K562 (cell line): ENCODE measurements at regions not wholly inside any gene's neighbourhood (a gene's known extent, or its start where the extent isn't known, plus 50 kb on each side); places are given as distances from the start of the nearest gene placed in this dataset.

Experiments used
- ATAC-seq: fragments of 200-7000 bp; cut with Tn5 transposase; 3 replicates; pipeline ENCODE4 v1.9.1; 2020; ENCODE audit warnings: moderate library complexity
- BruUV-seq: library from RNA; stranded (reverse); fragments of 400-500 nt; replicated peaks from 2 replicates; lab custom pipeline; 2021; lab: Mats Ljungman, UMichigan
- CTCF ChIA-PET: fragments of 300-600 bp; formaldehyde crosslinking; extraction: SDS; loops from one replicate; lab custom pipeline; 2021; ENCODE audit warnings: low intra/inter-chr PET ratio; lab: Yijun Ruan, JAX
- POLR2A ChIA-PET: fragments of 300-600, 350-650 bp; sonication (Branson Sonifier 250); formaldehyde crosslinking; extraction: SDS; loops from one replicate; lab custom pipeline; 2021; ENCODE audit warnings: antibody characterized with exemption, inconsistent platforms; lab: Yijun Ruan, JAX
- DNase-seq, 4 experiments: peaks; one replicate each; pipeline versions ENCODE4 v3.0.0 to v3.0.0-alpha.2; 2011 to 2018; ENCODE audit warnings: low spot score in 3 of 4, mixed read lengths in 3 of 4; ENCODE audit errors: extremely low read depth in 1 of 4
- FAIRE-seq: peaks from 2 replicates; lab custom pipeline; 2011; peaks lifted over from hg19 to GRCh38; lab: Jason Lieb, UNC
- H2AFZ ChIP-seq: 2 replicates; pipeline ENCODE4 v1.6.0; 2011; ENCODE audit warnings: low read depth, low read length, control low read depth, inconsistent platforms
- H3K27ac ChIP-seq: fragments of 200-600 bp; 3 replicates; pipeline ENCODE4 v1.8.0; 2011; ENCODE audit warnings: low read depth, mild to moderate bottlenecking, control low read depth, inconsistent platforms, low read length, moderate library complexity, mixed read lengths; ENCODE audit errors: extremely low read depth
- H3K27me3 ChIP-seq, 2 experiments: fragments of 300-600 bp in 1 of 2; 2 replicates in 1 of 2; 3 replicates in 1 of 2; pipeline versions ENCODE4 v1.6.0 to v1.8.0; 2011; ENCODE audit warnings: inconsistent platforms in 2 of 2, low read length in 2 of 2, mild to moderate bottlenecking in 1 of 2, mixed read lengths in 1 of 2, moderate library complexity in 1 of 2; ENCODE audit not compliant: control insufficient read depth in 2 of 2, insufficient read depth in 2 of 2
- H3K36me3 ChIP-seq: fragments of 300-600 bp; 3 replicates; pipeline ENCODE4 v1.8.0; 2011; ENCODE audit warnings: mild to moderate bottlenecking, low read length, inconsistent platforms; ENCODE audit not compliant: control insufficient read depth, insufficient read depth
- H3K4me1 ChIP-seq, 2 experiments: fragments of 200-600 bp in 1 of 2; replicated peaks in 1 of 2; 2 replicates in 1 of 2; 3 replicates in 1 of 2; pipeline versions ENCODE4 v1.5.1 to v1.8.0; 2011; ENCODE audit warnings: inconsistent platforms in 2 of 2, low read length in 2 of 2, mild to moderate bottlenecking in 1 of 2, mixed read lengths in 1 of 2, moderate library complexity in 1 of 2; ENCODE audit not compliant: control insufficient read depth in 2 of 2, insufficient read depth in 2 of 2
- H3K4me2 ChIP-seq: 2 replicates; pipeline ENCODE4 v1.6.1; 2011; ENCODE audit warnings: low read length, control low read depth, inconsistent platforms, mixed read lengths; ENCODE audit not compliant: insufficient read depth
- H3K4me3 ChIP-seq: fragments of 200-600 bp; sonication (generic), shearing (Covaris generic); 2 replicates; pipeline ENCODE4 v1.5.1; 2016; ENCODE audit warnings: control low read depth, inconsistent platforms
- H3K79me2 ChIP-seq: fragments of 200-600 bp; 3 replicates; pipeline ENCODE4 v1.8.0; 2011; ENCODE audit warnings: low read length, inconsistent platforms; ENCODE audit not compliant: control insufficient read depth, insufficient read depth
- H3K9ac ChIP-seq, 2 experiments: 2 replicates each; pipeline versions ENCODE4 v1.6.0 to v1.6.1; 2011; ENCODE audit warnings: low read depth in 2 of 2, low read length in 2 of 2, control low read depth in 1 of 2, inconsistent platforms in 1 of 2, mild to moderate bottlenecking in 1 of 2, mixed read lengths in 1 of 2; ENCODE audit not compliant: insufficient read depth in 1 of 2
- H3K9me1 ChIP-seq: one replicate; pipeline ENCODE4 v1.6.0; 2011; ENCODE audit warnings: inconsistent platforms, mild to moderate bottlenecking, low read length, moderate library complexity; ENCODE audit not compliant: control insufficient read depth, insufficient read depth
- H3K9me3 ChIP-seq: replicated peaks from 2 replicates; pipeline ENCODE4 v1.5.1; 2011; ENCODE audit warnings: low read depth, low read length, inconsistent platforms; ENCODE audit not compliant: control insufficient read depth, insufficient read depth
- H4K20me1 ChIP-seq: replicated peaks from 2 replicates; pipeline ENCODE4 v1.6.1; 2011; ENCODE audit warnings: low read length, inconsistent platforms, mixed read lengths; ENCODE audit not compliant: control insufficient read depth, insufficient read depth
- HIVEP1 ChIP-seq: fragments of 250-450 bp; sonication (Bioruptor Pico); IDR thresholded peaks from 2 replicates; pipeline ENCODE4 v1.4.0; 2020; ENCODE audit warnings: mild to moderate bottlenecking
- RFX7 ChIP-seq: fragments of 250-450 bp; sonication (Bioruptor Pico); IDR thresholded peaks from 2 replicates; pipeline ENCODE4 v1.5.1; 2021; ENCODE audit warnings: mild to moderate bottlenecking
- STAT5A ChIP-seq: IDR thresholded peaks from 2 replicates; pipeline ENCODE4 v1.6.1; 2012; ENCODE audit warnings: low read length, inconsistent platforms, borderline replicate concordance
- SUPT5H ChIP-seq: fragments of 450-650 bp; IDR thresholded peaks from 2 replicates; pipeline ENCODE4 v1.6.1; 2016
- WGBS: fragments of 100-300 bp; shearing (Covaris generic); methylation state at CpG from one replicate; pipeline ENCODE4 v1.1.6; 2016; ENCODE audit warnings: low coverage, mixed read lengths; ENCODE audit not compliant: insufficient coverage; ENCODE audit errors: missing lambda C conversion rate; 5-methylcytosine and 5-hydroxymethylcytosine counted together
- in situ Hi-C: fragments of 300-500 bp; cut with MboI; formaldehyde crosslinking; loops from 4 replicates; pipeline ENCODE4 v1.15.0; 2018; ENCODE audit warnings: inconsistent platforms, mixed read lengths
- intact Hi-C: fragments of 100-400 bp; cut with micrococcal nuclease; formaldehyde crosslinking; loops from 2 replicates; pipeline ENCODE4 v1.14.2; 2022
- TF ChIP-seq, protein P1 (sequence below): fragments of 250-450 bp; sonication (Bioruptor Pico); IDR thresholded peaks from 2 replicates; pipeline ENCODE4 v1.5.0; 2022; ENCODE audit warnings: mild to moderate bottlenecking
- TF ChIP-seq, protein P2 (sequence below), 3 experiments: IDR thresholded peaks in 2 of 3; conservative IDR thresholded peaks in 1 of 3; 2 replicates each; pipeline ENCODE4 v1.5.1; 2011 to 2012; ENCODE audit warnings: low read length in 3 of 3, mild to moderate bottlenecking in 3 of 3, control low read depth in 2 of 3, improper control_type of control experiment in 1 of 3, inconsistent platforms in 1 of 3, low read depth in 1 of 3, mixed read lengths in 1 of 3, moderate library complexity in 1 of 3; ENCODE audit not compliant: insufficient read depth in 2 of 3
- TF ChIP-seq, protein P3 (sequence below): fragments of 250-450 bp; sonication (Bioruptor Pico); IDR thresholded peaks from 2 replicates; pipeline ENCODE4 v1.8.0; 2021; ENCODE audit warnings: borderline replicate concordance, mild to moderate bottlenecking, moderate library complexity; ENCODE audit not compliant: poor library complexity, severe bottlenecking
- TF ChIP-seq, protein P4 (sequence below): IDR thresholded peaks from 2 replicates; pipeline ENCODE4 v1.6.1; 2011; ENCODE audit warnings: borderline replicate concordance, low read depth, mild to moderate bottlenecking, moderate library complexity, low read length; ENCODE audit not compliant: insufficient read depth, poor library complexity, severe bottlenecking

DNA sequence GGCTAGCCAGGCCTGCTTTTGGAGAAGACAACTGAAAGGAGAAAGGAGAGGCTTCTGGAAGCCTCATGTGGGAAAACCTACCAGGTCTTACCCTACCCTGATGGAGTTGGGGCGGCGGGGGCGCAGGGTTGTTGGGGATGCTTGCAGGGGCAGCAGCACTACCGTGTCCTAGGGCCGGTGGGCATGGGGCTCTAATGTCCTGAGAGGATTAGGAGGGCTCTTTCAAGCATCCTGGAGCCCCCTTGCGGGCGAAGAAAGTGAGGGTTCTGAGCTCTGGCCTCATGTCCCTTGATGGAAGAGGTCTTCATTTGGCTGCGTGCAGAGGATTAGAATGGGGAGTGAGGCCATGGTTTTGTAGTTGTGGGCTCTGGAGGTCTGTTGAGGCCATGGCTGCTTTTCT lies 86.9 kb upstream of the PITX1 start:
- no peak for TF ChIP-seq HIVEP1 (CRISPR knock-in tag)
- no peak for TF ChIP-seq SUPT5H
- no peak for TF ChIP-seq STAT5A
- TF ChIP-seq RFX7 (CRISPR knock-in tag) = no peak
- TF ChIP-seq, protein P1, sequence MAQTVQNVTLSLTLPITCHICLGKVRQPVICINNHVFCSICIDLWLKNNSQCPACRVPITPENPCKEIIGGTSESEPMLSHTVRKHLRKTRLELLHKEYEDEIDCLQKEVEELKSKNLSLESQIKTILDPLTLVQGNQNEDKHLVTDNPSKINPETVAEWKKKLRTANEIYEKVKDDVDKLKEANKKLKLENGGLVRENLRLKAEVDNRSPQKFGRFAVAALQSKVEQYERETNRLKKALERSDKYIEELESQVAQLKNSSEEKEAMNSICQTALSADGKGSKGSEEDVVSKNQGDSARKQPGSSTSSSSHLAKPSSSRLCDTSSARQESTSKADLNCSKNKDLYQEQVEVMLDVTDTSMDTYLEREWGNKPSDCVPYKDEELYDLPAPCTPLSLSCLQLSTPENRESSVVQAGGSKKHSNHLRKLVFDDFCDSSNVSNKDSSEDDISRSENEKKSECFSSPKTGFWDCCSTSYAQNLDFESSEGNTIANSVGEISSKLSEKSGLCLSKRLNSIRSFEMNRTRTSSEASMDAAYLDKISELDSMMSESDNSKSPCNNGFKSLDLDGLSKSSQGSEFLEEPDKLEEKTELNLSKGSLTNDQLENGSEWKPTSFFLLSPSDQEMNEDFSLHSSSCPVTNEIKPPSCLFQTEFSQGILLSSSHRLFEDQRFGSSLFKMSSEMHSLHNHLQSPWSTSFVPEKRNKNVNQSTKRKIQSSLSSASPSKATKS (CRISPR knock-in tag) = no peak
- TF ChIP-seq, protein P2, sequence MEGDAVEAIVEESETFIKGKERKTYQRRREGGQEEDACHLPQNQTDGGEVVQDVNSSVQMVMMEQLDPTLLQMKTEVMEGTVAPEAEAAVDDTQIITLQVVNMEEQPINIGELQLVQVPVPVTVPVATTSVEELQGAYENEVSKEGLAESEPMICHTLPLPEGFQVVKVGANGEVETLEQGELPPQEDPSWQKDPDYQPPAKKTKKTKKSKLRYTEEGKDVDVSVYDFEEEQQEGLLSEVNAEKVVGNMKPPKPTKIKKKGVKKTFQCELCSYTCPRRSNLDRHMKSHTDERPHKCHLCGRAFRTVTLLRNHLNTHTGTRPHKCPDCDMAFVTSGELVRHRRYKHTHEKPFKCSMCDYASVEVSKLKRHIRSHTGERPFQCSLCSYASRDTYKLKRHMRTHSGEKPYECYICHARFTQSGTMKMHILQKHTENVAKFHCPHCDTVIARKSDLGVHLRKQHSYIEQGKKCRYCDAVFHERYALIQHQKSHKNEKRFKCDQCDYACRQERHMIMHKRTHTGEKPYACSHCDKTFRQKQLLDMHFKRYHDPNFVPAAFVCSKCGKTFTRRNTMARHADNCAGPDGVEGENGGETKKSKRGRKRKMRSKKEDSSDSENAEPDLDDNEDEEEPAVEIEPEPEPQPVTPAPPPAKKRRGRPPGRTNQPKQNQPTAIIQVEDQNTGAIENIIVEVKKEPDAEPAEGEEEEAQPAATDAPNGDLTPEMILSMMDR (IDR thresholded peaks at IDR 0.05 in 2 of 3, conservative IDR thresholded peaks at IDR 0.05 in 1 of 3; ENCODE audit: insufficient read depth in 2 of 3, low read depth in 1 of 3, low read length in 3 of 3) = peak in 1 of 3 experiments; percentile 9; a peak in 1 of 6 replicates
- TF ChIP-seq, protein P3, sequence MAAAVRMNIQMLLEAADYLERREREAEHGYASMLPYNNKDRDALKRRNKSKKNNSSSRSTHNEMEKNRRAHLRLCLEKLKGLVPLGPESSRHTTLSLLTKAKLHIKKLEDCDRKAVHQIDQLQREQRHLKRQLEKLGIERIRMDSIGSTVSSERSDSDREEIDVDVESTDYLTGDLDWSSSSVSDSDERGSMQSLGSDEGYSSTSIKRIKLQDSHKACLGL (CRISPR knock-in tag) = no peak
- TF ChIP-seq, protein P4, sequence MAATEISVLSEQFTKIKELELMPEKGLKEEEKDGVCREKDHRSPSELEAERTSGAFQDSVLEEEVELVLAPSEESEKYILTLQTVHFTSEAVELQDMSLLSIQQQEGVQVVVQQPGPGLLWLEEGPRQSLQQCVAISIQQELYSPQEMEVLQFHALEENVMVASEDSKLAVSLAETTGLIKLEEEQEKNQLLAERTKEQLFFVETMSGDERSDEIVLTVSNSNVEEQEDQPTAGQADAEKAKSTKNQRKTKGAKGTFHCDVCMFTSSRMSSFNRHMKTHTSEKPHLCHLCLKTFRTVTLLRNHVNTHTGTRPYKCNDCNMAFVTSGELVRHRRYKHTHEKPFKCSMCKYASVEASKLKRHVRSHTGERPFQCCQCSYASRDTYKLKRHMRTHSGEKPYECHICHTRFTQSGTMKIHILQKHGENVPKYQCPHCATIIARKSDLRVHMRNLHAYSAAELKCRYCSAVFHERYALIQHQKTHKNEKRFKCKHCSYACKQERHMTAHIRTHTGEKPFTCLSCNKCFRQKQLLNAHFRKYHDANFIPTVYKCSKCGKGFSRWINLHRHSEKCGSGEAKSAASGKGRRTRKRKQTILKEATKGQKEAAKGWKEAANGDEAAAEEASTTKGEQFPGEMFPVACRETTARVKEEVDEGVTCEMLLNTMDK = peak; percentile 60
- Histone ChIP-seq H3K36me3 (no peaks in the 10 kb centered on the region), H3K9me1 (no peaks in the 10 kb centered on the region), H3K27me3 (no peaks in the 10 kb centered on the region), H2AFZ (no peak overlapping the region), H3K9ac (no peak overlapping the region), H3K4me1 (peaks cover 16 to 23% of the 10 kb centered on the region in 2 experiments; a peak in 4 of 5 replicates), H3K4me3 (no peak overlapping the region), H3K79me2 (no peaks in the 10 kb centered on the region), H4K20me1 (no peaks in the 10 kb centered on the region), H3K9me3 (no peaks in the 10 kb centered on the region), H3K27ac (no peak overlapping the region), H3K4me2 (no peak overlapping the region)
- in situ Hi-C loops = no loop called here
- BruUV-seq = no TSS peak
- ATAC-seq (peak; percentile 31; the same call in 2 of the 3 replicates), DNase-seq (peak in 1 of 4 experiments; percentile 28), FAIRE-seq (no peak)
- POLR2A ChIA-PET = interaction anchor here (0.6 to 2.4 kb wide), 2 partner anchors 11 to 79 kb away, joined by 3 to 7 read pairs; no protein-coding TSS in a partner anchor
- WGBS = 77% methylated on average over 8 of the region's 8 CpGs
- CTCF ChIA-PET = no interaction called here
- intact Hi-C loops = no loop called here
